Neuronal stem cell (in vitro differentiated cells): ENCODE measurements at regions not wholly inside any gene's neighbourhood (a gene's known extent, or its start where the extent isn't known, plus 50 kb on each side); places are given as distances from the start of the nearest gene placed in this dataset.
A peak's percentile ranks its signal among the peaks of the same experiment; 100 is the strongest.

ENCODE experiments used
- DNase-seq: peaks from one replicate; pipeline ENCODE4 v3.0.0-alpha.2; 2013; ENCODE audit warnings: low spot score
- H2AFZ ChIP-seq: one replicate; pipeline ENCODE4 v1.6.1; 2013; ENCODE audit warnings: mild to moderate bottlenecking, low read length, inconsistent platforms
- H2AK5ac ChIP-seq: 2 replicates; pipeline ENCODE4 v1.6.1; 2013; ENCODE audit warnings: low read depth, mild to moderate bottlenecking, inconsistent platforms, low read length, moderate library complexity, mixed read lengths
- H2BK120ac ChIP-seq: 2 replicates; pipeline ENCODE4 v1.6.1; 2013; ENCODE audit warnings: low read depth, mild to moderate bottlenecking, inconsistent platforms, low read length, moderate library complexity, mixed read lengths
- H2BK12ac ChIP-seq: one replicate; pipeline ENCODE4 v1.6.1; 2013; ENCODE audit warnings: low read length, inconsistent platforms
- H2BK15ac ChIP-seq: 2 replicates; pipeline ENCODE4 v1.6.1; 2013; ENCODE audit warnings: mild to moderate bottlenecking, low read length, inconsistent platforms, mixed read lengths
- H2BK5ac ChIP-seq: one replicate; pipeline ENCODE4 v1.6.1; 2013; ENCODE audit warnings: inconsistent platforms, mild to moderate bottlenecking, low read length, moderate library complexity
- H3K14ac ChIP-seq: one replicate; pipeline ENCODE4 v1.6.1; 2013; ENCODE audit warnings: low read length, inconsistent platforms
- H3K18ac ChIP-seq: 2 replicates; pipeline ENCODE4 v1.6.1; 2013; ENCODE audit warnings: low read length, inconsistent platforms
- H3K23ac ChIP-seq: 2 replicates; pipeline ENCODE4 v1.6.1; 2013; ENCODE audit warnings: low read depth, mild to moderate bottlenecking, mixed read lengths, low read length, inconsistent platforms; ENCODE audit not compliant: poor library complexity
- H3K27ac ChIP-seq: replicated peaks from 3 replicates; pipeline ENCODE4 v1.5.1; 2013; ENCODE audit warnings: low read length, inconsistent platforms
- H3K27me3 ChIP-seq, 3 experiments: 2 replicates each; pipeline ENCODE4 v1.6.1; 2013; ENCODE audit warnings: low read length in 3 of 3, mild to moderate bottlenecking in 2 of 3, inconsistent platforms in 1 of 3, low read depth in 1 of 3, mixed read lengths in 1 of 3, moderate library complexity in 1 of 3; ENCODE audit not compliant: control insufficient read depth in 3 of 3, insufficient read depth in 3 of 3
- H3K36me3 ChIP-seq, 2 donors: replicated peaks in 1 of 2; 2 replicates each; pipeline ENCODE4 v1.6.1; 2013; ENCODE audit warnings: low read length in 2 of 2; ENCODE audit not compliant: control insufficient read depth in 2 of 2, insufficient read depth in 2 of 2
- H3K4ac ChIP-seq: 2 replicates; pipeline ENCODE4 v1.6.1; 2013; ENCODE audit warnings: inconsistent platforms, mild to moderate bottlenecking, low read length, moderate library complexity
- H3K4me1 ChIP-seq, 2 donors: 1 replicate in 1 of 2; 2 replicates in 1 of 2; pipeline ENCODE4 v1.6.1; 2013; ENCODE audit warnings: low read length in 2 of 2, low read depth in 1 of 2; ENCODE audit not compliant: control insufficient read depth in 2 of 2, insufficient read depth in 1 of 2
- H3K4me2 ChIP-seq: one replicate; pipeline ENCODE4 v1.6.1; 2013; ENCODE audit warnings: mild to moderate bottlenecking, low read length, inconsistent platforms; ENCODE audit not compliant: insufficient read depth, poor library complexity, severe bottlenecking
- H3K4me3 ChIP-seq, 2 donors: 2 replicates each; pipeline ENCODE4 v1.5.1; 2013; ENCODE audit warnings: low read length in 2 of 2, mild to moderate bottlenecking in 2 of 2, inconsistent platforms in 1 of 2, moderate library complexity in 1 of 2
- H3K79me1 ChIP-seq: one replicate; pipeline ENCODE4 v1.6.1; 2013; ENCODE audit warnings: low read depth, mild to moderate bottlenecking, inconsistent platforms, low read length, moderate library complexity
- H3K9ac ChIP-seq: one replicate; pipeline ENCODE4 v1.6.1; 2013; ENCODE audit warnings: mild to moderate bottlenecking, low read depth, low read length, inconsistent platforms; ENCODE audit not compliant: poor library complexity
- H3K9me3 ChIP-seq, 2 donors: replicated peaks in 1 of 2; 2 replicates each; pipeline versions ENCODE3 to v1.6.1; 2013; ENCODE audit warnings: low read length in 2 of 2, mild to moderate bottlenecking in 2 of 2, inconsistent platforms in 1 of 2, low read depth in 1 of 2, mixed read lengths in 1 of 2, moderate library complexity in 1 of 2; ENCODE audit not compliant: control insufficient read depth in 2 of 2, insufficient read depth in 1 of 2
- H4K8ac ChIP-seq: one replicate; pipeline ENCODE4 v1.6.1; 2013; ENCODE audit warnings: low read depth, mild to moderate bottlenecking, inconsistent platforms, low read length, moderate library complexity
- H4K91ac ChIP-seq: one replicate; pipeline ENCODE4 v1.6.1; 2013; ENCODE audit warnings: low read length, low read depth, mild to moderate bottlenecking, inconsistent platforms; ENCODE audit not compliant: poor library complexity
- WGBS, 2 donors: extraction: QIAGEN DNeasy Blood & Tissue Kit; methylation state at CpG; one replicate each; pipeline ENCODE4 v1.1.7; 2013; ENCODE audit warnings: missing lambda C conversion rate in 2 of 2, mixed read lengths in 1 of 2; ENCODE audit not compliant: insufficient read length in 2 of 2, insufficient replicate concordance in 1 of 2; ENCODE audit errors: extremely low coverage in 2 of 2; 5-methylcytosine and 5-hydroxymethylcytosine counted together

- Histone ChIP-seq H3K36me3 (no peaks in the 10 kb centered on the region), H3K18ac (no peak overlapping the region), H2BK15ac (no peak overlapping the region), H3K27me3 (no peaks in the 10 kb centered on the region), H3K14ac (no peak overlapping the region), H2AK5ac (no peak overlapping the region), H3K79me1 (no peaks in the 10 kb centered on the region), H3K9ac (no peak overlapping the region), H3K23ac (no peak overlapping the region), H2BK12ac (no peak overlapping the region), H3K4ac (no peak overlapping the region), H3K9me3 (no peaks in the 10 kb centered on the region), H2BK5ac (no peak overlapping the region), H3K27ac (no peak overlapping the region), H3K4me1 (peaks cover 0 to 1% of the 10 kb centered on the region in 2 donors), H2BK120ac (no peak overlapping the region), H3K4me2 (no peak overlapping the region), H3K4me3 (no peak overlapping the region), H2AFZ (no peak overlapping the region), H4K8ac (no peak overlapping the region), H4K91ac (no peak overlapping the region)
- no CpG with 5 or more reads among the region's 1 CpG for WGBS, 2 donors
- DNase-seq, result no peak
Measured at GRCh38 chr2:12141618-12142258, 395.3 kb downstream of the LPIN1 start.

DNA sequence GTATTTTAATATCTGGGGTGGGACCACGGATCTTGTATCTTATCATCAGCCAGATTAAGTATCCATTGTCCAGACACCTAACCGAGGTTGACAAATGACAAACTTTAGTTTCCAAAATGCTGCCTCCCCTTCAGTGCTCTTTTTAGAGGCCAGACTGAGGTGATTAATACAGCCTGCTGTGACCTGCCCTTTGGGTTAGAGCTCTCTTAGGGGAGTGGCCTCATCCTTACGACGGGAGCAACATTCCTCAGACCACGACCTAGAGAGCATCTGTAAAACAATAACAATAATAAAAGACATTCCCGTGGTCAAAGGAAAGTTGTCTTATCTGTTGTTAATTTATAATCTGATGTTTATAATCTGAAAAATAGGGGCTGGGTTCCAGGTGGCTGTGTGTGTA, 405.3 kb downstream of the LPIN1 start:
- Histone ChIP-seq H3K14ac (no peak overlapping the region), H3K4me1 (peaks cover 0 to 3% of the 10 kb centered on the region in 2 donors), H2BK5ac (no peak overlapping the region), H3K36me3 (no peaks in the 10 kb centered on the region), H3K4me2 (no peak overlapping the region), H3K18ac (no peak overlapping the region), H2AK5ac (no peak overlapping the region), H3K9ac (no peak overlapping the region), H3K27ac (no peak overlapping the region), H3K4ac (no peak overlapping the region), H2BK15ac (no peak overlapping the region), H3K79me1 (no peaks in the 10 kb centered on the region), H2AFZ (no peak overlapping the region), H3K27me3 (no peaks in the 10 kb centered on the region), H2BK12ac (no peak overlapping the region), H4K91ac (no peak overlapping the region), H3K9me3 (no peaks in the 10 kb centered on the region), H2BK120ac (no peak overlapping the region), H4K8ac (no peak overlapping the region), H3K23ac (no peak overlapping the region), H3K4me3 (no peak overlapping the region)
- no CpG with 5 or more reads among the region's 6 CpGs for WGBS, 2 donors
- DNase-seq, result no peak

- no peak overlapping the region for H3K4me3 ChIP-seq
- H2BK5ac ChIP-seq, result no peak overlapping the region
- no peak overlapping the region for H3K4ac ChIP-seq
- no peak overlapping the region for H2AK5ac ChIP-seq
- no peak overlapping the region for H3K27ac ChIP-seq
- no peak overlapping the region for H3K9ac ChIP-seq
- H4K91ac ChIP-seq, result no peak overlapping the region
- no peak overlapping the region for H2AFZ ChIP-seq
- no peak overlapping the region for H3K4me2 ChIP-seq
- H3K79me1 ChIP-seq, result no peaks in the 10 kb centered on the region
- no peak for DNase-seq
- H4K8ac ChIP-seq, result no peak overlapping the region
- no peaks in the 10 kb centered on the region for H3K36me3 ChIP-seq
- WGBS, 2 donors, result no CpG with 5 or more reads among the region's 3 CpGs
- no peak overlapping the region for H2BK12ac ChIP-seq
- no peaks in the 10 kb centered on the region for H3K27me3 ChIP-seq
- H3K4me1 ChIP-seq, result peaks cover 0 to 3% of the 10 kb centered on the region in 2 donors
- H3K14ac ChIP-seq, result no peak overlapping the region
- H2BK15ac ChIP-seq, result no peak overlapping the region
- H3K23ac ChIP-seq, result no peak overlapping the region
- H3K9me3 ChIP-seq, result no peaks in the 10 kb centered on the region
- H3K18ac ChIP-seq, result no peak overlapping the region
- H2BK120ac ChIP-seq, result no peak overlapping the region
Measured at GRCh38 chr2:12152888-12153287, 406.5 kb downstream of the LPIN1 start.

DNA sequence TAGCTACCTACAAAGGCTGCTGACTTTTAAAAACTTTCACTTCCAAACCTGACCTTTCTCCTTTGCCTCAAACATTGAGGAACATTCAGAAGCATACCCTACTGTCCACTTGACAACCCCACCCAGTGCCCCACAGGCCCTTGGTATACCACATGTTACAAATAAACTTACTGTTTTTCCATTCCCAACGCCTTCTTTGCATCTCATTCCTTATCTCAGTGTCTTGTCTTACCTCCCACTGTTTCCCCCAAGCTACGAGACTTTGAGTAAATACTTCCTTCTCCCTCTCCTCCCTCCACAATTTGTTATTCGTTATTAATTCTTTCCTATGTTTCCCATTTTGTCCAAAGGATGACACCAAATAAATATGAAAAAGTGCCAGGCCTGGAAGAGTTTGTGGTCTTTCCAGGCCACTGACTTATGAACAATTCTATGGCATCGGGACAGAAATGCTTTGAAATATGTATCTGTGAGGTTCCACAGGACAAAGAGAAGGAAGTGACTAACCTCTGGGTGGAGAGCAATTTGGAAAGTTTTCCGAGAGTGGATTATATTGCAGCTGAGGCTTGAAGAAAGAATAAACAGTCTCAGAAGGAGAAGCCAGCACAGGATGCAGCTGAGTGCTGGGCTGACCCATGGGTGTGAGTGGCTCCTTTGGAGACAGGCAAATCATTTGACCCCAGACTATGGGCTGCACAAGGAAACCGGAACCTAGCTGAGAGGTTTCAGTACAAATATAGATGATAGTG, 409.0 kb downstream of the LPIN1 start:
- peak overlapping the region; percentile 36 for H2AFZ ChIP-seq
- H3K4ac ChIP-seq, result no peak overlapping the region
- H4K91ac ChIP-seq, result no peak overlapping the region
- H3K27me3 ChIP-seq, result no peaks in the 10 kb centered on the region
- no peak overlapping the region for H3K14ac ChIP-seq
- no peak overlapping the region for H3K4me3 ChIP-seq
- H4K8ac ChIP-seq, result no peak overlapping the region
- H3K27ac ChIP-seq, result no peak overlapping the region
- H2BK15ac ChIP-seq, result no peak overlapping the region
- H3K18ac ChIP-seq, result no peak overlapping the region
- no peak overlapping the region for H2BK5ac ChIP-seq
- no peak overlapping the region for H2AK5ac ChIP-seq
- peaks cover 0 to 2% of the 10 kb centered on the region in 2 donors for H3K4me1 ChIP-seq
- no CpG with 5 or more reads among the region's 6 CpGs for WGBS, 2 donors
- no peaks in the 10 kb centered on the region for H3K79me1 ChIP-seq
- H3K36me3 ChIP-seq, result no peaks in the 10 kb centered on the region
- no peak overlapping the region for H3K9ac ChIP-seq
- H3K23ac ChIP-seq, result no peak overlapping the region
- H3K4me2 ChIP-seq, result no peak overlapping the region
- DNase-seq, result no peak
- peaks cover 0 to 5% of the 10 kb centered on the region in 2 donors for H3K9me3 ChIP-seq
- H2BK120ac ChIP-seq, result no peak overlapping the region
- no peak overlapping the region for H2BK12ac ChIP-seq
